Caco-2 (cell line): ENCODE measurements at regions not wholly inside any gene's neighbourhood (a gene's known extent, or its start where the extent isn't known, plus 50 kb on each side); places are given as distances from the start of the nearest gene placed in this dataset.
A peak's percentile ranks its signal among the peaks of the same experiment; 100 is the strongest.

Source experiments
- BruUV-seq: library from RNA; stranded (reverse); fragments of 400-500 nt; replicated peaks from 2 replicates; lab custom pipeline; 2021; lab: Mats Ljungman, UMichigan
- CTCF ChIA-PET: fragments of 300-600 bp; sonication (Branson Sonifier 250); formaldehyde crosslinking; loops from one replicate; lab custom pipeline; 2022; ENCODE audit warnings: antibody characterized with exemption; lab: Charles Lee
- POLR2A ChIA-PET: fragments of 300-600 bp; sonication (Branson Sonifier 250); formaldehyde crosslinking; loops from one replicate; lab custom pipeline; 2022; ENCODE audit warnings: antibody characterized with exemption; lab: Charles Lee
- DNase-seq, 2 experiments: peaks; one replicate each; pipeline versions ENCODE4 v3.0.0 to v3.0.0-alpha.2; 2020 to 2022
- H3K27me3 ChIP-seq: replicated peaks from 2 replicates; pipeline ENCODE4 v1.6.0; 2011; ENCODE audit warnings: low read length; ENCODE audit not compliant: control insufficient read depth, insufficient read depth
- H3K36me3 ChIP-seq: 2 replicates; pipeline ENCODE4 v1.5.1; 2011; ENCODE audit warnings: low read length; ENCODE audit not compliant: control insufficient read depth, insufficient read depth
- H3K4me1 ChIP-seq: fragments of 250-450 bp; sonication (Bioruptor Pico); 2 replicates; pipeline ENCODE4 v1.5.1; 2020; ENCODE audit warnings: mild to moderate bottlenecking
- H3K4me3 ChIP-seq: 2 replicates; pipeline ENCODE4 v1.5.1; 2011; ENCODE audit warnings: low read depth, mild to moderate bottlenecking, control low read depth, low read length
- H3K9me3 ChIP-seq: fragments of 250-450 bp; sonication (Bioruptor Pico); 2 replicates; pipeline ENCODE4 v1.5.1; 2020; ENCODE audit warnings: mild to moderate bottlenecking, moderate library complexity
- H3K27ac Mint-ChIP-seq: one replicate; pipeline ENCODE4 v1.8.0; 2022; ENCODE audit warnings: mixed read lengths; ENCODE audit not compliant: unreplicated experiment
- H3K27me3 Mint-ChIP-seq: one replicate; pipeline ENCODE4 v1.8.0; 2022; ENCODE audit warnings: mixed read lengths; ENCODE audit not compliant: insufficient read depth, unreplicated experiment
- H3K36me3 Mint-ChIP-seq: one replicate; pipeline ENCODE4 v1.8.0; 2022; ENCODE audit warnings: mild to moderate bottlenecking, mixed read lengths; ENCODE audit not compliant: insufficient read depth, unreplicated experiment
- H3K4me1 Mint-ChIP-seq: one replicate; pipeline ENCODE4 v1.8.0; 2022; ENCODE audit warnings: low read depth, mixed read lengths; ENCODE audit not compliant: unreplicated experiment
- H3K4me3 Mint-ChIP-seq: one replicate; pipeline ENCODE4 v1.8.0; 2022; ENCODE audit warnings: mild to moderate bottlenecking, moderate library complexity, mixed read lengths; ENCODE audit not compliant: unreplicated experiment
- H3K9me3 Mint-ChIP-seq: one replicate; pipeline ENCODE4 v1.8.0; 2022; ENCODE audit warnings: mixed read lengths; ENCODE audit not compliant: unreplicated experiment
- intact Hi-C: fragments of 100-400 bp; cut with micrococcal nuclease; formaldehyde crosslinking; loops from one replicate; pipeline ENCODE4 v1.10.0; 2022; ENCODE audit not compliant: unreplicated experiment
- TF ChIP-seq, protein P1 (sequence below), 2 experiments: fragments of 200-600 bp in 1 of 2; IDR thresholded peaks; 1 replicate in 1 of 2; 2 replicates in 1 of 2; pipeline versions ENCODE4 v1.5.1 to v1.8.0; 2011 to 2022; ENCODE audit warnings: antibody characterized with exemption in 1 of 2, control low read depth in 1 of 2, inconsistent platforms in 1 of 2, low read depth in 1 of 2, low read length in 1 of 2, mild to moderate bottlenecking in 1 of 2, moderate library complexity in 1 of 2; ENCODE audit not compliant: insufficient read depth in 1 of 2, severe bottlenecking in 1 of 2, unreplicated experiment in 1 of 2

DNA sequence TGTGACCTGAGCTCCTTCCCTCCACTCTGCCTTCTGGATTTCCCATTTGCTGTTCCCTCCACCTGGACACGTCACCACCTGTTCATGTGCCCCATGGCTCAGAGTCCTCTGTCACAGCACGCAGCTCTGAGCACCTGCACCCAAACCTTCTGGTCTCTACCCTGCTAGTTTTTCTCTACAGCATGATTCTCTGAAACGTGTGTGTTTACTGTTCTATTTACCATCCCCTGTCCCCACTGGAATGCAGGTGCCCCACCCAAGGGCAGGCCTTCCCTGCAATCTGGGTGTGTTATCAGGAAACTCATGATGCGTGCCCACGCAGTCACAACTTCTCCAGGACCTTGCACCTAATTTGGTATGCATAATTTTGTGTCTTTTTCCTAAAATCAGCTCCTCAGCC lies 284.4 kb upstream of the IGFBP3 start:
- CTCF ChIA-PET = no interaction called here
- BruUV-seq = no TSS peak
- POLR2A ChIA-PET = no interaction called here
- Histone ChIP-seq H3K9me3 (no peaks in the 10 kb centered on the region), H3K4me3 (no peak overlapping the region), H3K27me3 (no peaks in the 10 kb centered on the region), H3K4me1 (peaks cover 5% of the 10 kb centered on the region; the same call in 1 of the 2 replicates), H3K36me3 (no peaks in the 10 kb centered on the region)
- TF ChIP-seq, protein P1, sequence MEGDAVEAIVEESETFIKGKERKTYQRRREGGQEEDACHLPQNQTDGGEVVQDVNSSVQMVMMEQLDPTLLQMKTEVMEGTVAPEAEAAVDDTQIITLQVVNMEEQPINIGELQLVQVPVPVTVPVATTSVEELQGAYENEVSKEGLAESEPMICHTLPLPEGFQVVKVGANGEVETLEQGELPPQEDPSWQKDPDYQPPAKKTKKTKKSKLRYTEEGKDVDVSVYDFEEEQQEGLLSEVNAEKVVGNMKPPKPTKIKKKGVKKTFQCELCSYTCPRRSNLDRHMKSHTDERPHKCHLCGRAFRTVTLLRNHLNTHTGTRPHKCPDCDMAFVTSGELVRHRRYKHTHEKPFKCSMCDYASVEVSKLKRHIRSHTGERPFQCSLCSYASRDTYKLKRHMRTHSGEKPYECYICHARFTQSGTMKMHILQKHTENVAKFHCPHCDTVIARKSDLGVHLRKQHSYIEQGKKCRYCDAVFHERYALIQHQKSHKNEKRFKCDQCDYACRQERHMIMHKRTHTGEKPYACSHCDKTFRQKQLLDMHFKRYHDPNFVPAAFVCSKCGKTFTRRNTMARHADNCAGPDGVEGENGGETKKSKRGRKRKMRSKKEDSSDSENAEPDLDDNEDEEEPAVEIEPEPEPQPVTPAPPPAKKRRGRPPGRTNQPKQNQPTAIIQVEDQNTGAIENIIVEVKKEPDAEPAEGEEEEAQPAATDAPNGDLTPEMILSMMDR (IDR thresholded peaks at IDR 0.05; ENCODE audit: insufficient read depth in 1 of 2, low read depth in 1 of 2, low read length in 1 of 2, severe bottlenecking in 1 of 2, unreplicated experiment in 1 of 2) = no peak
- H3K36me3 Mint-ChIP-seq = no peaks in the 10 kb centered on the region
- peak in 1 of 2 experiments; percentile 19 for DNase-seq
- H3K4me3 Mint-ChIP-seq = no peak overlapping the region
- no peak overlapping the region for H3K27ac Mint-ChIP-seq
- intact Hi-C loops = no loop called here
- H3K4me1 Mint-ChIP-seq = peaks cover 15% of the 10 kb centered on the region
- H3K9me3 Mint-ChIP-seq = no peaks in the 10 kb centered on the region
- no peaks in the 10 kb centered on the region for H3K27me3 Mint-ChIP-seq

DNA sequence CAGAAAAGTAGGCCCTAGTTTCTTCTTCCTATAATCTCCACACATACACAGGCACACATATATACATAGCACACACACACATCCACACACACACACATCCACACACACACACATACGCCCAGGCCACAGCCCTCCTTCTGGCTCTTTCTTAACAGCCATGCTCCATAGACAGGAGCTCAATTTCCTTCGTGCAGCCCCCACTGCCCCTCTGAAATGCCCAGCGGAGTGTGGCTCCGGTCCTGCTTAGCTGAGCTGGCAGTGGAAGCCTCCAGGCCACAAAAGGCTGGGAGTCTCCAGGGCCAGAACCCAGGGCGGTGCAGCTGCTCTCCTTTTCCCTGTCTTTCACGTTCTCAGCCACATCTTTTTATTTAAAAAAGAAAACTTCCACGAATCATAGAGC lies 282.9 kb upstream of the IGFBP3 start:
- no peak for DNase-seq
- Histone ChIP-seq H3K36me3 (no peaks in the 10 kb centered on the region), H3K4me3 (no peak overlapping the region), H3K9me3 (no peaks in the 10 kb centered on the region), H3K27me3 (no peaks in the 10 kb centered on the region), H3K4me1 (peaks cover 5% of the 10 kb centered on the region; the same call in 1 of the 2 replicates)
- Mint-ChIP-seq H3K9me3 (no peaks in the 10 kb centered on the region), H3K4me3 (no peak overlapping the region), H3K27ac (no peak overlapping the region), H3K27me3 (no peaks in the 10 kb centered on the region), H3K36me3 (no peaks in the 10 kb centered on the region), H3K4me1 (peaks cover 15% of the 10 kb centered on the region)
- intact Hi-C loops = no loop called here
- TF ChIP-seq, protein P1 (IDR thresholded peaks at IDR 0.05; ENCODE audit: insufficient read depth in 1 of 2, low read depth in 1 of 2, low read length in 1 of 2, severe bottlenecking in 1 of 2, unreplicated experiment in 1 of 2) = no peak
- POLR2A ChIA-PET = no interaction called here
- BruUV-seq = no TSS peak
- CTCF ChIA-PET = no interaction called here

DNA sequence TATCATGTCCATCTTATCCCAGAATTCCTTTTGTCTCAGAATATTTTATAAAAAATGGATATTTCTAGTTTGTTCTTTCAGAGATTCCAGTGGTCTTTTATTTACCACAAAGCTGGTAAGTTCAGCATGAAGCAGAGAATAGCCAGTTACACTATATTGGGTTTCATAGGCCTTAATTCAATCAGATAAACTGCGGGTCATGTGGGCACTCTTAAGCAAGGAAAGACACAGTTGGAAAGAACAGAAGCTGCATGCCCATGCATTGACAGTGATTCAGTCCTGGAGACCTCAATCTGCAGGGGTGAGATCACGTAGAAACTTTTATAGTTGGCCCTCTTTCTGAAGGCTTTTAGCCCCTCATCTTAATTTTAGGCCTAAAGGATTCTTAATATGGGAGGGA lies 281.3 kb upstream of the IGFBP3 start:
- H3K4me1 ChIP-seq = peaks cover 5% of the 10 kb centered on the region; the same call in 1 of the 2 replicates
- Mint-ChIP-seq H3K27ac (no peak overlapping the region), H3K27me3 (no peaks in the 10 kb centered on the region), H3K4me3 (no peak overlapping the region), H3K36me3 (no peaks in the 10 kb centered on the region), H3K4me1 (peaks cover 15% of the 10 kb centered on the region), H3K9me3 (no peaks in the 10 kb centered on the region)
- H3K27me3 ChIP-seq = no peaks in the 10 kb centered on the region
- ChIA-PET POLR2A (no interaction called here), CTCF (no interaction called here)
- no TSS peak for BruUV-seq
- TF ChIP-seq, protein P1 (IDR thresholded peaks at IDR 0.05; ENCODE audit: insufficient read depth in 1 of 2, low read depth in 1 of 2, low read length in 1 of 2, severe bottlenecking in 1 of 2, unreplicated experiment in 1 of 2) = no peak
- H3K36me3 ChIP-seq = no peaks in the 10 kb centered on the region
- no peak for DNase-seq
- H3K4me3 ChIP-seq = no peak overlapping the region
- no peaks in the 10 kb centered on the region for H3K9me3 ChIP-seq
- intact Hi-C loops = no loop called here
